CD14-positive monocyte (primary cell): ENCODE measurements at regions not wholly inside any gene's neighbourhood (a gene's known extent, or its start where the extent isn't known, plus 50 kb on each side); places are given as distances from the start of the nearest gene placed in this dataset.

Experiments used
- DNase-seq, 3 donors: peaks; one replicate each; pipeline ENCODE4 v3.0.0-alpha.2; 2011 to 2022
- H2AFZ ChIP-seq: 2 replicates; pipeline ENCODE4 v1.6.0; 2012; ENCODE audit warnings: mild to moderate bottlenecking, low read depth, low read length, inconsistent platforms; ENCODE audit not compliant: insufficient read depth, poor library complexity, severe bottlenecking
- H3K27ac ChIP-seq, 2 donors: 1 replicate in 1 of 2; 2 replicates in 1 of 2; pipeline ENCODE4 v1.5.1; 2012 to 2013; ENCODE audit warnings: low read length in 2 of 2, control low read depth in 1 of 2, inconsistent platforms in 1 of 2, low read depth in 1 of 2, mild to moderate bottlenecking in 1 of 2
- H3K27me3 ChIP-seq, 2 donors: one replicate each; pipeline versions ENCODE4 v1.6.0 to v1.6.1; 2011 to 2013; ENCODE audit warnings: low read length in 2 of 2; ENCODE audit not compliant: control insufficient read depth in 2 of 2, insufficient read depth in 2 of 2
- H3K36me3 ChIP-seq, 2 donors: replicated peaks in 1 of 2; 1 replicate in 1 of 2; 2 replicates in 1 of 2; pipeline versions ENCODE4 v1.5.1 to v1.6.1; 2012 to 2013; ENCODE audit warnings: low read length in 2 of 2, control low read depth in 1 of 2, inconsistent platforms in 1 of 2, mild to moderate bottlenecking in 1 of 2; ENCODE audit not compliant: insufficient read depth in 2 of 2, control insufficient read depth in 1 of 2
- H3K4me1 ChIP-seq, 2 donors: 1 replicate in 1 of 2; 2 replicates in 1 of 2; pipeline versions ENCODE4 v1.5.1 to v1.6.1; 2012 to 2013; ENCODE audit warnings: low read length in 2 of 2, control low read depth in 1 of 2, inconsistent platforms in 1 of 2, mild to moderate bottlenecking in 1 of 2, moderate library complexity in 1 of 2; ENCODE audit not compliant: insufficient read depth in 2 of 2, control insufficient read depth in 1 of 2
- H3K4me2 ChIP-seq: replicated peaks from 2 replicates; pipeline ENCODE3; 2012; ENCODE audit warnings: low read length, moderate library complexity, mild to moderate bottlenecking; ENCODE audit not compliant: poor library complexity, severe bottlenecking; ENCODE audit errors: extremely low read depth
- H3K4me3 ChIP-seq, 3 experiments: fragments of 200-600 bp in 1 of 3; sonication (generic) in 1 of 3; replicated peaks in 1 of 3; 1 replicate in 2 of 3; 2 replicates in 1 of 3; pipeline ENCODE4 v1.5.1; 2011 to 2013; ENCODE audit warnings: low read length in 3 of 3, mild to moderate bottlenecking in 3 of 3, control low read depth in 2 of 3, low read depth in 2 of 3, inconsistent platforms in 1 of 3, moderate library complexity in 1 of 3
- H3K79me2 ChIP-seq: 2 replicates; pipeline ENCODE4 v1.6.0; 2012; ENCODE audit warnings: mild to moderate bottlenecking, control low read depth, inconsistent platforms, low read length, moderate library complexity; ENCODE audit not compliant: insufficient read depth
- H3K9ac ChIP-seq: 2 replicates; pipeline ENCODE4 v1.6.0; 2017; ENCODE audit warnings: low read length, mild to moderate bottlenecking; ENCODE audit not compliant: insufficient read depth, poor library complexity, severe bottlenecking
- H3K9me3 ChIP-seq, 2 donors: replicated peaks in 1 of 2; 1 replicate in 1 of 2; 2 replicates in 1 of 2; pipeline versions ENCODE4 v1.5.1 to v1.6.1; 2012 to 2013; ENCODE audit warnings: low read length in 2 of 2, control low read depth in 1 of 2; ENCODE audit not compliant: control insufficient read depth in 1 of 2, insufficient read depth in 1 of 2
- H4K20me1 ChIP-seq: 2 replicates; pipeline ENCODE4 v1.6.0; 2012; ENCODE audit warnings: mild to moderate bottlenecking, low read length, control low read depth, moderate library complexity; ENCODE audit not compliant: insufficient read depth
- H3K27ac Mint-ChIP-seq, 7 donors: one replicate each; pipeline ENCODE4 v1.8.0; 2020; ENCODE audit warnings: mild to moderate bottlenecking in 7 of 7, mixed read lengths in 7 of 7, moderate library complexity in 6 of 7, inconsistent platforms in 2 of 7
- H3K27me3 Mint-ChIP-seq, 3 donors: one replicate each; pipeline ENCODE4 v1.8.0; 2021 to 2022; ENCODE audit warnings: low read depth in 3 of 3, mild to moderate bottlenecking in 3 of 3, mixed read lengths in 3 of 3, moderate library complexity in 3 of 3, inconsistent platforms in 1 of 3
- H3K36me3 Mint-ChIP-seq, 2 donors: one replicate each; pipeline ENCODE4 v1.8.0; 2020; ENCODE audit warnings: mixed read lengths in 2 of 2, inconsistent platforms in 1 of 2, mild to moderate bottlenecking in 1 of 2
- H3K4me1 Mint-ChIP-seq: one replicate; pipeline ENCODE4 v1.8.0; 2020; ENCODE audit warnings: mild to moderate bottlenecking, mixed read lengths
- H3K4me3 Mint-ChIP-seq, 2 donors: one replicate each; pipeline ENCODE4 v1.8.0; 2020; ENCODE audit warnings: mild to moderate bottlenecking in 2 of 2, mixed read lengths in 2 of 2, moderate library complexity in 1 of 2
- H3K9me3 Mint-ChIP-seq, 7 donors: one replicate each; pipeline ENCODE4 v1.8.0; 2020 to 2022; ENCODE audit warnings: mixed read lengths in 7 of 7, mild to moderate bottlenecking in 6 of 7, moderate library complexity in 6 of 7, inconsistent platforms in 2 of 7
- CTCF ChIP-seq: fragments of 200-600 bp; IDR thresholded peaks from one replicate; pipeline ENCODE4 v1.8.0; 2022; ENCODE audit warnings: antibody characterized with exemption, mild to moderate bottlenecking
- WGBS: methylation state at CpG from one replicate; pipeline ENCODE4 v1.1.5; 2013; ENCODE audit warnings: missing lambda C conversion rate; ENCODE audit not compliant: insufficient coverage; 5-methylcytosine and 5-hydroxymethylcytosine counted together
- intact Hi-C, 2 donors: fragments of 100-400 bp; cut with micrococcal nuclease; formaldehyde crosslinking; loops; one replicate each; pipeline versions ENCODE4 v1.15.0 to v1.15.1; 2023

- Histone ChIP-seq H3K36me3 (no peaks in the 10 kb centered on the region), H4K20me1 (no peaks in the 10 kb centered on the region), H3K27me3 (no peaks in the 10 kb centered on the region), H3K9me3 (no peaks in the 10 kb centered on the region), H3K9ac (no peak overlapping the region), H3K4me3 (no peak overlapping the region), H2AFZ (no peak overlapping the region), H3K4me2 (no peak overlapping the region), H3K79me2 (no peaks in the 10 kb centered on the region), H3K4me1 (no peaks in the 10 kb centered on the region), H3K27ac (no peak overlapping the region)
- intact Hi-C loops: no loop called here
- peaks cover 0 to 2% (median under 1%) of the 10 kb centered on the region in 7 donors for H3K9me3 Mint-ChIP-seq
- H3K4me1 Mint-ChIP-seq: no peaks in the 10 kb centered on the region
- no peaks in the 10 kb centered on the region for H3K27me3 Mint-ChIP-seq
- DNase-seq: no peak
- H3K4me3 Mint-ChIP-seq: no peak overlapping the region
- H3K36me3 Mint-ChIP-seq: no peaks in the 10 kb centered on the region
- no CpG with 5 or more reads among the region's 2 CpGs for WGBS
- H3K27ac Mint-ChIP-seq: no peak overlapping the region
- no peak for TF ChIP-seq CTCF
Measured at GRCh38 chr3:118710532-118710931, 324.1 kb downstream of the IGSF11 start.

- H3K9me3 Mint-ChIP-seq: peaks cover 0 to 5% (median 3%) of the 10 kb centered on the region in 7 donors
- intact Hi-C loops: no loop called here
- no peaks in the 10 kb centered on the region for H3K36me3 Mint-ChIP-seq
Measured at GRCh38 chr3:118713502-118714207, 321.0 kb downstream of the IGSF11 start.

More at GRCh38 chr3:118713502-118714207, 321.0 kb downstream of the IGSF11 start:
- DNase-seq: no peak
- H3K27ac ChIP-seq: no peak overlapping the region
- Mint-ChIP-seq H3K4me1 (no peaks in the 10 kb centered on the region), H3K27ac (no peak overlapping the region), H3K4me3 (no peak overlapping the region), H3K27me3 (no peaks in the 10 kb centered on the region)
- no peak overlapping the region for H3K9ac ChIP-seq
- H3K4me2 ChIP-seq: no peak overlapping the region
- WGBS: no CpG with 5 or more reads among the region's 3 CpGs
- H4K20me1 ChIP-seq: no peaks in the 10 kb centered on the region
- H3K9me3 ChIP-seq: peaks cover 0 to 2% of the 10 kb centered on the region in 2 donors
- H2AFZ ChIP-seq: no peak overlapping the region
- no peaks in the 10 kb centered on the region for H3K36me3 ChIP-seq
- TF ChIP-seq CTCF: no peak
- H3K79me2 ChIP-seq: no peaks in the 10 kb centered on the region
- no peaks in the 10 kb centered on the region for H3K4me1 ChIP-seq
- no peak overlapping the region for H3K4me3 ChIP-seq
- H3K27me3 ChIP-seq: no peaks in the 10 kb centered on the region
